ENCODE measurements at regions not wholly inside any gene's neighbourhood (a gene's known extent, or its start where the extent isn't known, plus 50 kb on each side); places are given as distances from the start of the nearest gene placed in this dataset.
A peak's percentile ranks its signal among the peaks of the same experiment; 100 is the strongest.

- no peak for DNase-seq
- TF ChIP-seq POLR2A (IDR thresholded peaks at IDR 0.05) (no peak), CTCF (IDR thresholded peaks at IDR 0.05) (no peak), POLR2AphosphoS5 (IDR thresholded peaks at IDR 0.05) (no peak), EP300 (IDR thresholded peaks at IDR 0.05; ENCODE audit: low read depth) (no peak)
- Histone ChIP-seq H3K4me3 (no peak overlapping the region), H3K36me3 (no peaks in the 10 kb centered on the region), H3K4me1 (no peaks in the 10 kb centered on the region), H3K27ac (no peak overlapping the region), H3K9me3 (no peaks in the 10 kb centered on the region), H3K27me3 (no peaks in the 10 kb centered on the region)
- intact Hi-C loops (cut with DNase I; ENCODE audit: low total_unique reads) (no loop called here), in situ Hi-C loops (cut with MboI; ENCODE audit: low pct_ligation_motif_present in 1 of 4, low pct_unique_long_range_greater_than_20kb in 1 of 4, low sequenced_read_pairs in 3 of 4) (no loop called here)
These were observed 100.9 kb downstream of the AQP4 start for GRCh38 chr18:26764586-26764985.

GRCh38 chr18:26764177-26764576 lies 101.3 kb downstream of the AQP4 start:
- Histone ChIP-seq H3K9me3 (no peaks in the 10 kb centered on the region), H3K4me1 (no peaks in the 10 kb centered on the region), H3K27me3 (no peaks in the 10 kb centered on the region), H3K36me3 (no peaks in the 10 kb centered on the region), H3K27ac (no peak overlapping the region), H3K4me3 (no peak overlapping the region)
- no peak for DNase-seq
- intact Hi-C loops (cut with DNase I; ENCODE audit: low total_unique reads) (no loop called here), in situ Hi-C loops (cut with MboI; ENCODE audit: low pct_ligation_motif_present in 1 of 4, low pct_unique_long_range_greater_than_20kb in 1 of 4, low sequenced_read_pairs in 3 of 4) (no loop called here)
- 81% methylated on average over 1 of the region's 1 CpG; no CpG with 5 or more reads in 1 of the 2 donors for WGBS, 2 donors (ENCODE audit: low coverage in 1 of 2)
- no peak for TF ChIP-seq EP300 (IDR thresholded peaks at IDR 0.05; ENCODE audit: low read depth)
- TF ChIP-seq POLR2AphosphoS5 (IDR thresholded peaks at IDR 0.05): no peak
- TF ChIP-seq CTCF (IDR thresholded peaks at IDR 0.05): no peak
- no peak for TF ChIP-seq POLR2A (IDR thresholded peaks at IDR 0.05)

- intact Hi-C loops (cut with DNase I; ENCODE audit: low total_unique reads): no loop called here
- Histone ChIP-seq H3K27me3 (no peaks in the 10 kb centered on the region), H3K27ac (no peak overlapping the region), H3K36me3 (no peaks in the 10 kb centered on the region), H3K4me1 (no peaks in the 10 kb centered on the region), H3K4me3 (no peak overlapping the region), H3K9me3 (no peaks in the 10 kb centered on the region)
- no peak for DNase-seq
- in situ Hi-C loops (cut with MboI; ENCODE audit: low pct_ligation_motif_present in 1 of 4, low pct_unique_long_range_greater_than_20kb in 1 of 4, low sequenced_read_pairs in 3 of 4): no loop called here
- WGBS, 2 donors (ENCODE audit: low coverage in 1 of 2): 66 to 71% methylated on average over 2 to 6 of the region's 6 CpGs
- TF ChIP-seq CTCF (IDR thresholded peaks at IDR 0.05): no peak
- TF ChIP-seq POLR2A (IDR thresholded peaks at IDR 0.05): no peak
- no peak for TF ChIP-seq EP300 (IDR thresholded peaks at IDR 0.05; ENCODE audit: low read depth)
- TF ChIP-seq POLR2AphosphoS5 (IDR thresholded peaks at IDR 0.05): no peak
These were observed 101.9 kb downstream of the AQP4 start for GRCh38 chr18:26763446-26764110.

- H3K27ac ChIP-seq: no peak overlapping the region
- TF ChIP-seq POLR2A (IDR thresholded peaks at IDR 0.05): no peak
- TF ChIP-seq EP300 (IDR thresholded peaks at IDR 0.05; ENCODE audit: low read depth): no peak
- no peak for TF ChIP-seq CTCF (IDR thresholded peaks at IDR 0.05)
- TF ChIP-seq POLR2AphosphoS5 (IDR thresholded peaks at IDR 0.05): no peak
- H3K9me3 ChIP-seq: no peaks in the 10 kb centered on the region
- 22 to 40% methylated on average over 4 of the region's 4 CpGs for WGBS, 2 donors (ENCODE audit: low coverage in 1 of 2)
- H3K4me1 ChIP-seq: peaks cover 0 to 11% (median 3%) of the 10 kb centered on the region in 4 donors
- peak; percentile 10 for DNase-seq
- no peaks in the 10 kb centered on the region for H3K27me3 ChIP-seq
- intact Hi-C loops (cut with DNase I; ENCODE audit: low total_unique reads) (no loop called here), in situ Hi-C loops (cut with MboI; ENCODE audit: low pct_ligation_motif_present in 1 of 4, low pct_unique_long_range_greater_than_20kb in 1 of 4, low sequenced_read_pairs in 3 of 4) (no loop called here)
- no peak overlapping the region for H3K4me3 ChIP-seq
- no peaks in the 10 kb centered on the region for H3K36me3 ChIP-seq
These were observed 108.1 kb downstream of the AQP4 start for GRCh38 chr18:26757263-26758019.
